GM23338 (cell line): ENCODE measurements at regions not wholly inside any gene's neighbourhood (a gene's known extent, or its start where the extent isn't known, plus 50 kb on each side); places are given as distances from the start of the nearest gene placed in this dataset.

Experiments
- ATAC-seq: fragments of 200-7000 bp; cut with Tn5 transposase; 3 replicates; pipeline ENCODE4 v1.9.1; 2020
- DNase-seq: peaks from one replicate; pipeline ENCODE4 v3.0.0-alpha.2; 2015; ENCODE audit warnings: low spot score
- H2AFZ ChIP-seq: fragments of 200-600 bp; sonication (generic); 2 replicates; pipeline ENCODE4 v1.8.0; 2016; ENCODE audit warnings: antibody characterized with exemption, mild to moderate bottlenecking, moderate library complexity
- H3F3A ChIP-seq: fragments of 200-600 bp; sonication (generic); replicated peaks from 2 replicates; pipeline ENCODE4 v1.8.0; 2017; ENCODE audit warnings: antibody characterized with exemption, mixed run types, low read depth
- H3K27ac ChIP-seq: fragments of 200-600 bp; sonication (generic); 2 replicates; pipeline ENCODE4 v1.6.1; 2016; ENCODE audit warnings: low read depth
- H3K27me3 ChIP-seq: fragments of 200-600 bp; sonication (generic); 2 replicates; pipeline ENCODE4 v1.8.0; 2016; ENCODE audit warnings: mild to moderate bottlenecking, mixed run types, moderate library complexity; ENCODE audit not compliant: insufficient read depth
- H3K36me3 ChIP-seq: fragments of 200-600 bp; sonication (generic); 2 replicates; pipeline ENCODE4 v1.8.0; 2016; ENCODE audit warnings: mild to moderate bottlenecking; ENCODE audit not compliant: insufficient read depth
- H3K4me1 ChIP-seq: fragments of 200-600 bp; sonication (generic); 2 replicates; pipeline ENCODE4 v1.8.0; 2016; ENCODE audit warnings: mild to moderate bottlenecking, moderate library complexity; ENCODE audit not compliant: insufficient read depth
- H3K4me2 ChIP-seq: fragments of 200-600 bp; sonication (generic); 2 replicates; pipeline ENCODE4 v1.7.1; 2017; ENCODE audit warnings: mixed run types
- H3K4me3 ChIP-seq: fragments of 200-600 bp; sonication (generic); 2 replicates; pipeline ENCODE4 v1.6.1; 2016; ENCODE audit warnings: mixed run types
- H3K79me2 ChIP-seq: fragments of 200-600 bp; sonication (generic); replicated peaks from 2 replicates; pipeline ENCODE4 v1.8.0; 2017; ENCODE audit warnings: mild to moderate bottlenecking; ENCODE audit not compliant: insufficient read depth
- H3K9me2 ChIP-seq: fragments of 200-600 bp; sonication (generic); 2 replicates; pipeline ENCODE4 v1.8.0; 2017; ENCODE audit not compliant: insufficient read depth
- H4K20me1 ChIP-seq: fragments of 200-600 bp; sonication (generic); replicated peaks from 2 replicates; pipeline ENCODE4 v1.8.0; 2017; ENCODE audit warnings: mild to moderate bottlenecking; ENCODE audit not compliant: insufficient read depth
- H3K27ac Mint-ChIP-seq: 2 replicates; pipeline ENCODE4 v1.8.0; 2020; ENCODE audit warnings: inconsistent platforms, mild to moderate bottlenecking, moderate library complexity, mixed read lengths
- H3K27me3 Mint-ChIP-seq: 3 replicates; pipeline ENCODE4 v1.8.0; 2022; ENCODE audit warnings: low read depth, mild to moderate bottlenecking, moderate library complexity, mixed read lengths, inconsistent platforms; ENCODE audit not compliant: insufficient read depth, poor library complexity
- H3K36me3 Mint-ChIP-seq: 3 replicates; pipeline ENCODE4 v1.8.0; 2021; ENCODE audit warnings: low read depth, mild to moderate bottlenecking, inconsistent platforms, moderate library complexity, mixed read lengths
- H3K4me1 Mint-ChIP-seq: 3 replicates; pipeline ENCODE4 v1.8.0; 2020; ENCODE audit warnings: mild to moderate bottlenecking, inconsistent platforms, mixed read lengths
- H3K4me3 Mint-ChIP-seq: 3 replicates; pipeline ENCODE4 v1.8.0; 2021; ENCODE audit warnings: moderate library complexity, mild to moderate bottlenecking, inconsistent platforms, mixed read lengths
- H3K9me3 Mint-ChIP-seq: 3 replicates; pipeline ENCODE4 v1.8.0; 2020; ENCODE audit warnings: moderate library complexity, mild to moderate bottlenecking, inconsistent platforms, mixed read lengths
- CREB1 ChIP-seq: fragments of 250-450 bp; sonication (Bioruptor Pico); IDR thresholded peaks from 2 replicates; pipeline ENCODE4 v1.5.0; 2020; ENCODE audit warnings: low read depth, mild to moderate bottlenecking, moderate library complexity
- CTCF ChIP-seq, 2 experiments: fragments of 200-600 bp in 1 of 2; sonication (generic) in 1 of 2; conservative IDR thresholded peaks; 2 replicates each; pipeline versions ENCODE4 v1.5.1 to v1.6.1; 2016 to 2017; ENCODE audit warnings: antibody characterized with exemption in 2 of 2, low read depth in 2 of 2, mild to moderate bottlenecking in 2 of 2, moderate library complexity in 1 of 2
- EZH2 ChIP-seq: fragments of 200-600 bp; sonication (generic); IDR thresholded peaks from one replicate; pipeline ENCODE4 v1.8.0; 2017; ENCODE audit warnings: antibody characterized with exemption, mild to moderate bottlenecking, low read depth; ENCODE audit not compliant: unreplicated experiment
- JUNB ChIP-seq: IDR thresholded peaks from one replicate; pipeline ENCODE4 v1.6.1; 2016; ENCODE audit warnings: antibody characterized with exemption; ENCODE audit not compliant: unreplicated experiment
- REST ChIP-seq: IDR thresholded peaks from one replicate; pipeline ENCODE4 v1.6.1; 2018; ENCODE audit warnings: antibody characterized with exemption; ENCODE audit not compliant: unreplicated experiment
- STAT1 ChIP-seq: IDR thresholded peaks from one replicate; pipeline ENCODE4 v1.6.1; 2016; ENCODE audit warnings: antibody characterized with exemption; ENCODE audit not compliant: unreplicated experiment
- ZNF462 ChIP-seq: fragments of 250-450 bp; sonication (Bioruptor Pico); IDR thresholded peaks from 2 replicates; pipeline ENCODE4 v1.5.0; 2020; ENCODE audit warnings: mild to moderate bottlenecking, moderate library complexity

GRCh38 chr12:24173067-24173466 lies 223.6 kb upstream of the SOX5 start:
- peaks cover 20% of the 10 kb centered on the region for H3K4me1 Mint-ChIP-seq
- ATAC-seq (no peak), DNase-seq (no peak)
- Histone ChIP-seq H3K9me2 (no peaks in the 10 kb centered on the region), H3K27ac (no peak overlapping the region), H3F3A (no peaks in the 10 kb centered on the region), H4K20me1 (no peaks in the 10 kb centered on the region), H3K4me1 (peaks cover 13% of the 10 kb centered on the region), H3K79me2 (no peaks in the 10 kb centered on the region), H3K4me3 (no peak overlapping the region), H3K36me3 (no peaks in the 10 kb centered on the region), H2AFZ (no peak overlapping the region), H3K27me3 (no peaks in the 10 kb centered on the region), H3K4me2 (no peak overlapping the region)
- no peak overlapping the region for H3K4me3 Mint-ChIP-seq
- H3K9me3 Mint-ChIP-seq, result no peaks in the 10 kb centered on the region
- no peak overlapping the region for H3K27ac Mint-ChIP-seq
- TF ChIP-seq JUNB (no peak), STAT1 (no peak)
- peaks cover 4% of the 10 kb centered on the region for H3K27me3 Mint-ChIP-seq
- no peaks in the 10 kb centered on the region for H3K36me3 Mint-ChIP-seq

- TF ChIP-seq CREB1 (CRISPR knock-in tag) (no peak), REST (no peak), CTCF (conservative IDR thresholded peaks at IDR 0.05; ENCODE audit: low read depth in 2 of 2) (no peak), EZH2 (no peak), ZNF462 (CRISPR knock-in tag) (no peak)
- H3K36me3 Mint-ChIP-seq, result no peaks in the 10 kb centered on the region
- Histone ChIP-seq H2AFZ (no peak overlapping the region), H4K20me1 (no peaks in the 10 kb centered on the region), H3F3A (no peaks in the 10 kb centered on the region), H3K27ac (no peak overlapping the region), H3K4me1 (peaks cover 13% of the 10 kb centered on the region), H3K27me3 (no peaks in the 10 kb centered on the region), H3K9me2 (no peaks in the 10 kb centered on the region), H3K79me2 (no peaks in the 10 kb centered on the region), H3K36me3 (no peaks in the 10 kb centered on the region), H3K4me2 (peak overlapping the region; percentile 23; the same call in 1 of the 2 replicates), H3K4me3 (no peak overlapping the region)
- DNase-seq (no peak), ATAC-seq (no peak)
- no peaks in the 10 kb centered on the region for H3K9me3 Mint-ChIP-seq
- H3K27ac Mint-ChIP-seq, result peak overlapping the region; percentile 72; the same call in 1 of the 2 replicates
- peaks cover 4% of the 10 kb centered on the region for H3K27me3 Mint-ChIP-seq
- H3K4me3 Mint-ChIP-seq, result no peak overlapping the region
- H3K4me1 Mint-ChIP-seq, result peaks cover 20% of the 10 kb centered on the region
Measured at GRCh38 chr12:24172773-24173066, 223.2 kb upstream of the SOX5 start.
